ENCODE measurements at regions not wholly inside any gene's neighbourhood (a gene's known extent, or its start where the extent isn't known, plus 50 kb on each side); places are given as distances from the start of the nearest gene placed in this dataset.

GRCh38 chr4:124565371-124565770, 147.2 kb downstream of the ANKRD50 start:
- no peaks in the 10 kb centered on the region for H3K4me1 ChIP-seq (ENCODE audit: insufficient read depth, low read length)
- Mint-ChIP-seq H3K27me3 (no peaks in the 10 kb centered on the region), H3K27ac (no peak overlapping the region), H3K9me3 (peaks cover 0 to 8% (median 1%) of the 10 kb centered on the region in 8 donors), H3K4me3 (no peak overlapping the region), H3K36me3 (no peaks in the 10 kb centered on the region), H3K4me1 (no peaks in the 10 kb centered on the region)
- no peak overlapping the region for H3K4me3 ChIP-seq (ENCODE audit: low read length in 2 of 2)
- H3K27me3 ChIP-seq (ENCODE audit: insufficient read depth, low read length) = no peaks in the 10 kb centered on the region
- H3K9me3 ChIP-seq (ENCODE audit: control insufficient read depth in 1 of 2, low read length in 2 of 2) = no peaks in the 10 kb centered on the region
- POLR2A ChIA-PET (ENCODE audit: partially characterized antibody) = no interaction called here
- CTCF ChIA-PET (ENCODE audit: partially characterized antibody) = no interaction called here
- DNase-seq = no peak
- H3K36me3 ChIP-seq (ENCODE audit: insufficient read depth, low read length) = no peaks in the 10 kb centered on the region
- H3K27ac ChIP-seq (ENCODE audit: low read depth, low read length) = no peak overlapping the region
- intact Hi-C loops (cut with micrococcal nuclease) = no loop called here

- no peaks in the 10 kb centered on the region for H3K36me3 ChIP-seq (ENCODE audit: insufficient read depth, low read length)
- DNase-seq = no peak
- no peaks in the 10 kb centered on the region for H3K4me1 ChIP-seq (ENCODE audit: insufficient read depth, low read length)
- Mint-ChIP-seq H3K36me3 (no peaks in the 10 kb centered on the region), H3K4me1 (no peaks in the 10 kb centered on the region), H3K27ac (no peak overlapping the region), H3K4me3 (no peak overlapping the region), H3K27me3 (no peaks in the 10 kb centered on the region), H3K9me3 (peaks cover 0 to 8% (median 0%) of the 10 kb centered on the region in 8 donors)
- H3K27ac ChIP-seq (ENCODE audit: low read depth, low read length) = no peak overlapping the region
- CTCF ChIA-PET (ENCODE audit: partially characterized antibody) = no interaction called here
- no peaks in the 10 kb centered on the region for H3K27me3 ChIP-seq (ENCODE audit: insufficient read depth, low read length)
- no peaks in the 10 kb centered on the region for H3K9me3 ChIP-seq (ENCODE audit: control insufficient read depth in 1 of 2, low read length in 2 of 2)
- POLR2A ChIA-PET (ENCODE audit: partially characterized antibody) = no interaction called here
- no peak overlapping the region for H3K4me3 ChIP-seq (ENCODE audit: low read length in 2 of 2)
- intact Hi-C loops (cut with micrococcal nuclease) = no loop called here
These were observed 146.5 kb downstream of the ANKRD50 start for GRCh38 chr4:124566030-124566429.

DNA sequence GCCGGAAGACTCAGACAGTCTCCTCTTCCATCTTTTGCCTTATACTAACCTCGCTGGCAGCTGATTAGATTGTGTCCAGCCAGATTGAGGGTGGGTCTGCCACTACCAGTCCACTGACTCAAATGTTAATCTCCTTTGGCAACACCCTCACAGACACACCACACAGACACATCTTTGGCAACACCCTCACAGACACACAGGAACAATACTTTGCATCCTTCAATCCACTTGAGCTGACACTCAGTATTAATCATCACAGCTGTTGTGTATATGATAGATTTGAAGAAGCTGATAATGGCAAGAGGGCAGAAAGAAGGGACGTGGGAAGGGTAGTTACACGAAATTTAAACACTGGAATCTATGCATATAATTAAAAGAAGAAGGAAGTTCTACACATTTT, 139.5 kb downstream of the ANKRD50 start:
- Histone ChIP-seq H3K27me3 (ENCODE audit: insufficient read depth, low read length) (no peaks in the 10 kb centered on the region), H3K4me1 (ENCODE audit: insufficient read depth, low read length) (no peaks in the 10 kb centered on the region), H3K9me3 (ENCODE audit: control insufficient read depth in 1 of 2, low read length in 2 of 2) (no peaks in the 10 kb centered on the region), H3K36me3 (ENCODE audit: insufficient read depth, low read length) (no peaks in the 10 kb centered on the region), H3K4me3 (ENCODE audit: low read length in 2 of 2) (no peak overlapping the region), H3K27ac (ENCODE audit: low read depth, low read length) (no peak overlapping the region)
- no peaks in the 10 kb centered on the region for H3K27me3 Mint-ChIP-seq
- no peaks in the 10 kb centered on the region for H3K36me3 Mint-ChIP-seq
- no peak overlapping the region for H3K27ac Mint-ChIP-seq
- POLR2A ChIA-PET (ENCODE audit: partially characterized antibody) = no interaction called here
- no peaks in the 10 kb centered on the region for H3K4me1 Mint-ChIP-seq
- H3K4me3 Mint-ChIP-seq = no peak overlapping the region
- intact Hi-C loops (cut with micrococcal nuclease) = no loop called here
- H3K9me3 Mint-ChIP-seq = peaks cover 0 to 2% (median under 1%) of the 10 kb centered on the region in 8 donors
- DNase-seq = no peak
- CTCF ChIA-PET (ENCODE audit: partially characterized antibody) = interaction anchor here (0.6 kb wide), 1 partner anchor 69 kb away, joined by 3 read pairs; no protein-coding TSS in a partner anchor

DNA sequence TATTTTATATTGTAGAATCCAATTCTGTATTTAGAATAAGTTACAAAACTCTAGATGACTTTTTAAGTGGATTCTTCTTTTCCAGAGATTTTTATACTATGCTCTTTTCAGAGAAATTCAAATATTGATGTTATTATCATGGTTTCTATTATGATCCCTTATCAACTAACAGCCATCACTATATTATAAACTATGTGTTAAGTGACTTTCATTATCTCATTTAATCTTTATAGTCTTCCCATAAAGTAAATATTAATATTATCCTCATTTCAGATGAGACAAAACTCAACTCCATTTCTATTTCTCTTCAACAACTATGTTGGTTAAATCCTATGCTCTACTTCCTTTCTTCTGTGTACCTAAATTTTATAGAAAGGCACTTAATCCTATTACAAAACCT, 132.6 kb downstream of the ANKRD50 start:
- Histone ChIP-seq H3K27me3 (ENCODE audit: insufficient read depth, low read length) (no peaks in the 10 kb centered on the region), H3K4me1 (ENCODE audit: insufficient read depth, low read length) (no peaks in the 10 kb centered on the region), H3K36me3 (ENCODE audit: insufficient read depth, low read length) (no peaks in the 10 kb centered on the region), H3K9me3 (ENCODE audit: control insufficient read depth in 1 of 2, low read length in 2 of 2) (no peaks in the 10 kb centered on the region), H3K27ac (ENCODE audit: low read depth, low read length) (no peak overlapping the region), H3K4me3 (ENCODE audit: low read length in 2 of 2) (no peak overlapping the region)
- H3K4me1 Mint-ChIP-seq = no peaks in the 10 kb centered on the region
- no peaks in the 10 kb centered on the region for H3K27me3 Mint-ChIP-seq
- ChIA-PET CTCF (ENCODE audit: partially characterized antibody) (no interaction called here), POLR2A (ENCODE audit: partially characterized antibody) (no interaction called here)
- no peak for DNase-seq
- H3K27ac Mint-ChIP-seq = no peak overlapping the region
- H3K9me3 Mint-ChIP-seq = peaks cover 0 to 11% (median 4%) of the 10 kb centered on the region in 8 donors
- no peaks in the 10 kb centered on the region for H3K36me3 Mint-ChIP-seq
- no peak overlapping the region for H3K4me3 Mint-ChIP-seq
- intact Hi-C loops (cut with micrococcal nuclease) = no loop called here

- H3K36me3 Mint-ChIP-seq = no peaks in the 10 kb centered on the region
- no peak overlapping the region for H3K27ac Mint-ChIP-seq
- CTCF ChIA-PET (ENCODE audit: partially characterized antibody) = no interaction called here
- H3K4me1 Mint-ChIP-seq = no peaks in the 10 kb centered on the region
- no peak for DNase-seq
- intact Hi-C loops (cut with micrococcal nuclease) = no loop called here
- peaks cover 0 to 20% (median 7%) of the 10 kb centered on the region in 8 donors for H3K9me3 Mint-ChIP-seq
- POLR2A ChIA-PET (ENCODE audit: partially characterized antibody) = no interaction called here
- Histone ChIP-seq H3K36me3 (ENCODE audit: insufficient read depth, low read length) (no peaks in the 10 kb centered on the region), H3K9me3 (ENCODE audit: control insufficient read depth in 1 of 2, low read length in 2 of 2) (no peaks in the 10 kb centered on the region), H3K27ac (ENCODE audit: low read depth, low read length) (no peak overlapping the region), H3K4me3 (ENCODE audit: low read length in 2 of 2) (no peak overlapping the region), H3K27me3 (ENCODE audit: insufficient read depth, low read length) (no peaks in the 10 kb centered on the region), H3K4me1 (ENCODE audit: insufficient read depth, low read length) (no peaks in the 10 kb centered on the region)
- H3K27me3 Mint-ChIP-seq = no peaks in the 10 kb centered on the region
- H3K4me3 Mint-ChIP-seq = no peak overlapping the region
These were observed 128.7 kb downstream of the ANKRD50 start for GRCh38 chr4:124583797-124584196.

DNA sequence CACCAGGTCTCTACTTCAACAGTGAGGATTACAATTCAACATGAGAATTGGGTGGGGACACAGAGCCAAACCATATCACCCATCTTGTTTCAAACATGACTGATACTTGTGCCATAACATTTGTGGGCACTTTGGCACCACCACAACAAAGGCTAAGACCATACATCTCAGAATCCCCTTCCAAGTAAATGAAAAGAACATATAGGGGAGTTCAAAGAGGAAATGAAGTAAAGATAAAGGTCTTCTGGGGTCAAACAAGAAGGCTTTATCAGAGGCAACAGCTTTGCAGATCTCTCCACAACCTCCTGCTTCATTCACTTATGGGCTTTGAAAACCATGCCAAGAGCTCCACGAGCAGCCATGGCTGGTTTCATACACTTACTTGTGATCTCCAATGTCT, 122.7 kb downstream of the ANKRD50 start:
- H3K27me3 Mint-ChIP-seq = no peaks in the 10 kb centered on the region
- H3K36me3 ChIP-seq (ENCODE audit: insufficient read depth, low read length) = no peaks in the 10 kb centered on the region
- intact Hi-C loops (cut with micrococcal nuclease) = no loop called here
- no peak overlapping the region for H3K27ac ChIP-seq (ENCODE audit: low read depth, low read length)
- no peaks in the 10 kb centered on the region for H3K36me3 Mint-ChIP-seq
- H3K27ac Mint-ChIP-seq = no peak overlapping the region
- DNase-seq = no peak
- no peaks in the 10 kb centered on the region for H3K27me3 ChIP-seq (ENCODE audit: insufficient read depth, low read length)
- no peak overlapping the region for H3K4me3 Mint-ChIP-seq
- no peaks in the 10 kb centered on the region for H3K4me1 ChIP-seq (ENCODE audit: insufficient read depth, low read length)
- CTCF ChIA-PET (ENCODE audit: partially characterized antibody) = no interaction called here
- no peaks in the 10 kb centered on the region for H3K4me1 Mint-ChIP-seq
- peaks cover 0 to 15% (median 3%) of the 10 kb centered on the region in 8 donors for H3K9me3 Mint-ChIP-seq
- H3K9me3 ChIP-seq (ENCODE audit: control insufficient read depth in 1 of 2, low read length in 2 of 2) = no peaks in the 10 kb centered on the region
- POLR2A ChIA-PET (ENCODE audit: partially characterized antibody) = no interaction called here
- H3K4me3 ChIP-seq (ENCODE audit: low read length in 2 of 2) = no peak overlapping the region

DNA sequence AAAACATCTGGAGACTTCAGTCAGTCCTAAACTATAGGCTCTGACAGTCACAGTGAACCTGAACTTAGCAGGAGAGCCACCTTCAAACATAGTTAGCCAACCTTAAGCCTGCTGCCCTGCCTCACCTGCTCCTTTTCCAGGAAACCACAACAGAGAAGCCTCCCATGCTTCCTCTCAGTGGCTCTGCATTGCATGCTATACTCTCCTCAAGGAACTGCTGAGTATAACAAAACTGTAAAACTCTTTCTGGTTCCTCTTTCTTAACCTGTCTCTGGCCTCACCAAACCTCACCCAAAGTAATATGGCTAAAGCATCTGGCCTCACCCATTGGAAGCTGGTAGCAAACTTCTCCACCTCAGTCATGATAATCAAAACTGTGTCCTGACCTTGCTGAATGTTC, 122.1 kb downstream of the ANKRD50 start:
- H3K4me1 ChIP-seq (ENCODE audit: insufficient read depth, low read length) = no peaks in the 10 kb centered on the region
- CTCF ChIA-PET (ENCODE audit: partially characterized antibody) = no interaction called here
- Mint-ChIP-seq H3K4me1 (no peaks in the 10 kb centered on the region), H3K27ac (no peak overlapping the region), H3K9me3 (peaks cover 0 to 13% (median 3%) of the 10 kb centered on the region in 8 donors), H3K4me3 (no peak overlapping the region), H3K36me3 (no peaks in the 10 kb centered on the region), H3K27me3 (no peaks in the 10 kb centered on the region)
- DNase-seq = no peak
- no peaks in the 10 kb centered on the region for H3K27me3 ChIP-seq (ENCODE audit: insufficient read depth, low read length)
- H3K9me3 ChIP-seq (ENCODE audit: control insufficient read depth in 1 of 2, low read length in 2 of 2) = no peaks in the 10 kb centered on the region
- intact Hi-C loops (cut with micrococcal nuclease) = no loop called here
- no peaks in the 10 kb centered on the region for H3K36me3 ChIP-seq (ENCODE audit: insufficient read depth, low read length)
- POLR2A ChIA-PET (ENCODE audit: partially characterized antibody) = no interaction called here
- H3K4me3 ChIP-seq (ENCODE audit: low read length in 2 of 2) = no peak overlapping the region
- no peak overlapping the region for H3K27ac ChIP-seq (ENCODE audit: low read depth, low read length)

DNA sequence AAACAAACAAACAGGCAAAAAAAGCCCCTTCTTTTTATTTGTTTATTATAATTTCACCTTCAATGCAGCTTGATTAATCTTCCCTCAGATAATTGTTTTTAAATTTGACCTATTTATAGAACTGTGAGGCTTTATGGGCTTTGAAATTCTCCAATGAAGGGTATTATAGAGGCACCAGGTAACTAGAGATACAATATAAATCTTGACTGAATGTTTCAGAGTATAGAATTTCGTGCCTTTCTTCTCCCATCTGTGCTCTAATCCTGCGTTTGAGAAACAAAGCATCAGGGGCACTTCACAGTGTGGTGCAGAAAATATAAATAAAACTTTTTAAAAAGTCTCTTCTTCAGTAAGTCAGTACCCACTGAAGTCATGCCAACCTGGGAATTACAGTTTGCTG, 120.9 kb downstream of the ANKRD50 start:
- POLR2A ChIA-PET (ENCODE audit: partially characterized antibody) = no interaction called here
- H3K27ac ChIP-seq (ENCODE audit: low read depth, low read length) = no peak overlapping the region
- no peaks in the 10 kb centered on the region for H3K27me3 ChIP-seq (ENCODE audit: insufficient read depth, low read length)
- intact Hi-C loops (cut with micrococcal nuclease) = no loop called here
- Mint-ChIP-seq H3K4me1 (no peaks in the 10 kb centered on the region), H3K27me3 (no peaks in the 10 kb centered on the region), H3K4me3 (no peak overlapping the region), H3K27ac (no peak overlapping the region), H3K36me3 (no peaks in the 10 kb centered on the region), H3K9me3 (peaks cover 0 to 7% (median 3%) of the 10 kb centered on the region in 8 donors)
- no peaks in the 10 kb centered on the region for H3K4me1 ChIP-seq (ENCODE audit: insufficient read depth, low read length)
- H3K4me3 ChIP-seq (ENCODE audit: low read length in 2 of 2) = no peak overlapping the region
- no peak for DNase-seq
- no peaks in the 10 kb centered on the region for H3K36me3 ChIP-seq (ENCODE audit: insufficient read depth, low read length)
- CTCF ChIA-PET (ENCODE audit: partially characterized antibody) = no interaction called here
- H3K9me3 ChIP-seq (ENCODE audit: control insufficient read depth in 1 of 2, low read length in 2 of 2) = no peaks in the 10 kb centered on the region
